SKM-1 (cell line): ENCODE measurements at regions not wholly inside any gene's neighbourhood (a gene's known extent, or its start where the extent isn't known, plus 50 kb on each side); places are given as distances from the start of the nearest gene placed in this dataset.
"Not testable (repeated sequence)": the region's sequence is repeated elsewhere in the genome, so short reads cannot be mapped to it uniquely, and the experiment has no call there.

Source experiments
- DNase-seq: peaks from one replicate; lab custom pipeline; 2025; ENCODE audit not compliant: unreplicated experiment; lab: John Stamatoyannopoulos, UW

GRCh38 chr2:64867253-64867996 is 121.8 kb upstream of the SLC1A4 start:
- DNase-seq = no peak

- no peak for DNase-seq
Measured at GRCh38 chr2:64869126-64869525, 120.1 kb upstream of the SLC1A4 start.

GRCh38 chr2:64873472-64873924 is 115.7 kb upstream of the SLC1A4 start:
- peak; percentile 63 for DNase-seq

GRCh38 chr2:64874593-64874992 is 114.6 kb upstream of the SLC1A4 start:
- DNase-seq = no peak

- DNase-seq = no peak
Measured at GRCh38 chr2:64875368-64875767, 113.8 kb upstream of the SLC1A4 start.

- no peak for DNase-seq
Measured at GRCh38 chr2:64876137-64876647, 113.0 kb upstream of the SLC1A4 start.

- DNase-seq = no peak
Measured at GRCh38 chr2:64879745-64880144, 109.5 kb upstream of the SLC1A4 start.

GRCh38 chr2:64880193-64880951 is 108.8 kb upstream of the SLC1A4 start:
- no peak for DNase-seq

- no peak for DNase-seq
Measured at GRCh38 chr2:64881037-64881492, 108.1 kb upstream of the SLC1A4 start.

- DNase-seq = no peak
Measured at GRCh38 chr2:64887565-64887964, 101.6 kb upstream of the SLC1A4 start.

GRCh38 chr2:64888591-64889309 is 100.4 kb upstream of the SLC1A4 start:
- no peak for DNase-seq

- DNase-seq = no peak
Measured at GRCh38 chr2:64889803-64890202, 99.4 kb upstream of the SLC1A4 start.

- DNase-seq = not testable (repeated sequence)
Measured at GRCh38 chr2:64896572-64896971, 92.6 kb upstream of the SLC1A4 start.

- DNase-seq = no peak
Measured at GRCh38 chr2:64899081-64899865, 89.9 kb upstream of the SLC1A4 start.

- DNase-seq = not testable (repeated sequence)
Measured at GRCh38 chr2:64899876-64900275, 89.3 kb upstream of the SLC1A4 start.

GRCh38 chr2:64904413-64905329 is 84.5 kb upstream of the SLC1A4 start:
- peak; percentile 79 for DNase-seq

- DNase-seq = no peak
Measured at GRCh38 chr2:64905338-64906024, 83.7 kb upstream of the SLC1A4 start.

- no peak for DNase-seq
Measured at GRCh38 chr2:64906853-64907536, 82.2 kb upstream of the SLC1A4 start.
